Karpas-422 (cell line): ENCODE measurements at regions not wholly inside any gene's neighbourhood (a gene's known extent, or its start where the extent isn't known, plus 50 kb on each side); places are given as distances from the start of the nearest gene placed in this dataset.
A peak's percentile ranks its signal among the peaks of the same experiment; 100 is the strongest.
"Not testable (repeated sequence)": the region's sequence is repeated elsewhere in the genome, so short reads cannot be mapped to it uniquely, and the experiment has no call there.

ENCODE experiments used
- DNase-seq: peaks from one replicate; pipeline ENCODE4 v3.0.0-alpha.2; 2015
- H2AFZ ChIP-seq: fragments of 200-600 bp; sonication (generic); 2 replicates; pipeline ENCODE4 v1.6.1; 2014; ENCODE audit warnings: antibody characterized with exemption, low read length, mixed read lengths
- H3K27ac ChIP-seq: fragments of 200-600 bp; sonication (generic); 2 replicates; pipeline ENCODE4 v1.5.1; 2014; ENCODE audit warnings: mild to moderate bottlenecking, low read length, moderate library complexity
- H3K27me3 ChIP-seq: fragments of 200-600 bp; sonication (generic); 2 replicates; pipeline ENCODE4 v1.6.1; 2014; ENCODE audit warnings: low read length, mixed read lengths
- H3K36me3 ChIP-seq: fragments of 200-600 bp; sonication (generic); 2 replicates; pipeline ENCODE4 v1.6.1; 2014; ENCODE audit warnings: low read length, mixed read lengths; ENCODE audit not compliant: insufficient read depth
- H3K4me1 ChIP-seq: fragments of 200-600 bp; sonication (generic); 2 replicates; pipeline ENCODE4 v1.6.1; 2014; ENCODE audit warnings: mild to moderate bottlenecking, low read length, mixed read lengths
- H3K4me2 ChIP-seq: fragments of 200-600 bp; sonication (generic); 2 replicates; pipeline ENCODE4 v1.6.1; 2014; ENCODE audit warnings: low read length, low read depth, mild to moderate bottlenecking; ENCODE audit not compliant: poor library complexity, severe bottlenecking
- H3K4me3 ChIP-seq: fragments of 200-600 bp; sonication (generic); 2 replicates; pipeline ENCODE4 v1.5.1; 2014; ENCODE audit warnings: mild to moderate bottlenecking, antibody characterized with exemption, low read length, mixed read lengths
- H3K79me2 ChIP-seq: fragments of 200-600 bp; sonication (generic); 2 replicates; pipeline ENCODE4 v1.6.1; 2014; ENCODE audit warnings: mild to moderate bottlenecking, low read length, mixed read lengths
- H3K9ac ChIP-seq: fragments of 200-600 bp; sonication (generic); 2 replicates; pipeline ENCODE4 v1.6.0; 2014; ENCODE audit warnings: low read length
- H3K9me2 ChIP-seq: fragments of 200-600 bp; sonication (generic), shearing (Covaris generic); replicated peaks from 2 replicates; pipeline ENCODE4 v1.6.0; 2014; ENCODE audit warnings: mild to moderate bottlenecking, low read length, moderate library complexity; ENCODE audit not compliant: insufficient read depth
- H3K9me3 ChIP-seq: fragments of 300-700, 200-600 bp; sonication (generic); 2 replicates; pipeline ENCODE4 v1.6.1; 2014; ENCODE audit warnings: low read length, mixed read lengths
- H4K20me1 ChIP-seq: fragments of 200-600 bp; sonication (generic); 2 replicates; pipeline ENCODE4 v1.6.1; 2014; ENCODE audit warnings: mild to moderate bottlenecking, antibody characterized with exemption, low read length, low read depth; ENCODE audit not compliant: insufficient read depth

- H3K79me2 ChIP-seq: no peaks in the 10 kb centered on the region
- no peaks in the 10 kb centered on the region for H3K36me3 ChIP-seq
- H2AFZ ChIP-seq: peak overlapping the region; percentile 98
- no peaks in the 10 kb centered on the region for H3K9me2 ChIP-seq
- no peak overlapping the region for H3K4me2 ChIP-seq
- H3K27me3 ChIP-seq: no peaks in the 10 kb centered on the region
- no peak for DNase-seq
- no peak overlapping the region for H3K27ac ChIP-seq
- H3K9me3 ChIP-seq: no peaks in the 10 kb centered on the region
- no peak overlapping the region for H3K9ac ChIP-seq
- H4K20me1 ChIP-seq: no peaks in the 10 kb centered on the region
- no peak overlapping the region for H3K4me3 ChIP-seq
- peaks cover 5% of the 10 kb centered on the region for H3K4me1 ChIP-seq
Measured at GRCh38 chr13:86909318-86909717, 761.9 kb upstream of the SLITRK5 start.

- H4K20me1 ChIP-seq: no peaks in the 10 kb centered on the region
- H2AFZ ChIP-seq: no peak overlapping the region
- H3K36me3 ChIP-seq: no peaks in the 10 kb centered on the region
- no peaks in the 10 kb centered on the region for H3K27me3 ChIP-seq
- no peak for DNase-seq
- no peaks in the 10 kb centered on the region for H3K9me3 ChIP-seq
- H3K4me1 ChIP-seq: peaks cover 4% of the 10 kb centered on the region
- H3K4me2 ChIP-seq: no peak overlapping the region
- H3K27ac ChIP-seq: no peak overlapping the region
- no peaks in the 10 kb centered on the region for H3K9me2 ChIP-seq
- H3K4me3 ChIP-seq: no peak overlapping the region
- H3K79me2 ChIP-seq: no peaks in the 10 kb centered on the region
- no peak overlapping the region for H3K9ac ChIP-seq
Measured at GRCh38 chr13:86914757-86915156, 756.4 kb upstream of the SLITRK5 start.

GRCh38 chr13:86917438-86917837, 753.7 kb upstream of the SLITRK5 start:
- H3K27me3 ChIP-seq, H3K9me2 ChIP-seq, H3K4me1 ChIP-seq, H3K36me3 ChIP-seq, H3K27ac ChIP-seq, H3K4me2 ChIP-seq, H3K4me3 ChIP-seq, H2AFZ ChIP-seq, H3K9ac ChIP-seq, DNase-seq, H3K9me3 ChIP-seq, H4K20me1 ChIP-seq, H3K79me2 ChIP-seq: not testable (repeated sequence)

DNA sequence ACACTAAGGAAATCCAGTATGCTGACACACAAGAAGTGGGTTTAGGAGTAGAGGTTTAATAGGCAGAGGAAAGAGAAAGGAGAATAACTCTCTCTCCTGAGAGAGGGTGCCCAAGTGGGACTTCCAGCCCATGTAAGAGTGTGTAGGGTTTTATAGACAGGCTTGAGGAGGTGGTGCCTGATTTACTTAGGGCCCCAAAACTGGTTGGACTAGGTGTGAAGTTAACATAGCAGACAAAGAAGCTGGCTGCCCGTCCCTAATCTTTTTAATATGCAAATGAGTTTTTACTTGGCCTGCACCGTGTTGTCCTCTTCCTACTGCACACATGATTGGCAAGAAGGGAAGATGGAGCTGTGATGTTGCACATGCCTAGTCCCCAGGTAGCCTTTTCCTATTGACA, 752.5 kb upstream of the SLITRK5 start:
- H4K20me1 ChIP-seq: no peaks in the 10 kb centered on the region
- no peaks in the 10 kb centered on the region for H3K36me3 ChIP-seq
- peak overlapping the region; percentile 55; the same call in 1 of the 2 replicates for H2AFZ ChIP-seq
- no peaks in the 10 kb centered on the region for H3K79me2 ChIP-seq
- DNase-seq: no peak
- H3K4me3 ChIP-seq: no peak overlapping the region
- no peak overlapping the region for H3K4me2 ChIP-seq
- H3K4me1 ChIP-seq: no peaks in the 10 kb centered on the region
- no peaks in the 10 kb centered on the region for H3K9me2 ChIP-seq
- H3K27me3 ChIP-seq: no peaks in the 10 kb centered on the region
- H3K9ac ChIP-seq: no peak overlapping the region
- H3K9me3 ChIP-seq: no peaks in the 10 kb centered on the region
- H3K27ac ChIP-seq: no peak overlapping the region

- Histone ChIP-seq H3K4me3 (no peak overlapping the region), H3K9me3 (no peaks in the 10 kb centered on the region), H3K79me2 (no peaks in the 10 kb centered on the region), H3K27ac (no peak overlapping the region), H3K9me2 (no peaks in the 10 kb centered on the region), H3K4me2 (no peak overlapping the region), H3K27me3 (no peaks in the 10 kb centered on the region), H2AFZ (peak overlapping the region; percentile 87), H3K36me3 (no peaks in the 10 kb centered on the region), H4K20me1 (no peaks in the 10 kb centered on the region), H3K4me1 (no peaks in the 10 kb centered on the region), H3K9ac (no peak overlapping the region)
- no peak for DNase-seq
Measured at GRCh38 chr13:86920961-86921360, 750.2 kb upstream of the SLITRK5 start.

DNA sequence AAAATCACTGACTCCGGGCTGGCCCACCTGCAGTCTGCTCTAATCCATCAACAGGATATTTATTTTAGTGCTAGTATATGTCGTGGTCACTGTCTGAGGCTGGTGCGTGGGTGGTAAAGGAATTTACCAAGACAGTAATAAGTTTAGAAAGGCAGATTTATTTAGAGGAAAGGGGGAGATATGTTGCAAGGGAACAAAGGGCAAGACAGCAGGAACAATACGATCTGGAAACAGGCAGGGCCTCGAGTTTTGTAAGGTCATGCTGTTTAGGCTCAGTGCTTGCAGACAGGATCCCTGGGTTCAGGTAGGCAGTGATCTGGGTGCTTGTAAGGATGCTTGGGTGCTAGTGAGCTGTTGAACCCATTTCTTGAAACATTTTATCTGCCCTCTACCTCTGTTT, 748.2 kb upstream of the SLITRK5 start:
- H3K79me2 ChIP-seq: no peaks in the 10 kb centered on the region
- no peaks in the 10 kb centered on the region for H3K9me2 ChIP-seq
- H3K27ac ChIP-seq: no peak overlapping the region
- H3K36me3 ChIP-seq: no peaks in the 10 kb centered on the region
- H3K9ac ChIP-seq: no peak overlapping the region
- H3K27me3 ChIP-seq: no peaks in the 10 kb centered on the region
- peaks cover 8% of the 10 kb centered on the region for H3K9me3 ChIP-seq
- no peaks in the 10 kb centered on the region for H3K4me1 ChIP-seq
- H2AFZ ChIP-seq: peak overlapping the region; percentile 71
- no peaks in the 10 kb centered on the region for H4K20me1 ChIP-seq
- H3K4me3 ChIP-seq: no peak overlapping the region
- DNase-seq: no peak
- H3K4me2 ChIP-seq: no peak overlapping the region

DNA sequence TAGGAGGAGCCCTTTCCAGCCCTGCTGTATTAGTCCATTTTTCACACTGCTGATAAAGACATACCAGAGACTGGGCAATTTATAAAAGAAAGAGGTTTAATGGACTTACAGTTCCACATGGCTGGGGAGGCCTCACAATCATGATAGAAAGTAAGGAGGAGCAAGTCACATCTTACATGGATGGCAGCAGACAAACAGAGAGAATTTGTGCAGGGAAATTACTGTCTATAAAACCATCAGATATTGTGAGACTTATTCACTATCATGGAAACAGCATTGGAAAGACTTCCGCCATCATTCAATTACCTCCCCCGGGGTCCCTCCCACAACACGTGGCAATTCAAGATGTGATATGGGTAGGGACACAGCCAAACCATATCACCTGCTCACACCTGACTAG, 744.3 kb upstream of the SLITRK5 start:
- H4K20me1 ChIP-seq, H2AFZ ChIP-seq, H3K36me3 ChIP-seq, H3K4me3 ChIP-seq, H3K9me2 ChIP-seq, H3K4me1 ChIP-seq, DNase-seq, H3K27me3 ChIP-seq, H3K79me2 ChIP-seq, H3K27ac ChIP-seq, H3K4me2 ChIP-seq, H3K9ac ChIP-seq: not testable (repeated sequence)
- peaks cover 12% of the 10 kb centered on the region for H3K9me3 ChIP-seq

- no peak overlapping the region for H3K4me2 ChIP-seq
- H3K36me3 ChIP-seq: no peaks in the 10 kb centered on the region
- H4K20me1 ChIP-seq: no peaks in the 10 kb centered on the region
- H3K27me3 ChIP-seq: no peaks in the 10 kb centered on the region
- no peak for DNase-seq
- no peak overlapping the region for H3K9ac ChIP-seq
- peak overlapping the region; percentile 93 for H2AFZ ChIP-seq
- no peaks in the 10 kb centered on the region for H3K4me1 ChIP-seq
- H3K4me3 ChIP-seq: no peak overlapping the region
- H3K9me2 ChIP-seq: no peaks in the 10 kb centered on the region
- H3K9me3 ChIP-seq: peaks cover 6% of the 10 kb centered on the region; the same call in 1 of the 2 replicates
- H3K79me2 ChIP-seq: no peaks in the 10 kb centered on the region
- no peak overlapping the region for H3K27ac ChIP-seq
Measured at GRCh38 chr13:86932776-86933334, 738.3 kb upstream of the SLITRK5 start.

DNA sequence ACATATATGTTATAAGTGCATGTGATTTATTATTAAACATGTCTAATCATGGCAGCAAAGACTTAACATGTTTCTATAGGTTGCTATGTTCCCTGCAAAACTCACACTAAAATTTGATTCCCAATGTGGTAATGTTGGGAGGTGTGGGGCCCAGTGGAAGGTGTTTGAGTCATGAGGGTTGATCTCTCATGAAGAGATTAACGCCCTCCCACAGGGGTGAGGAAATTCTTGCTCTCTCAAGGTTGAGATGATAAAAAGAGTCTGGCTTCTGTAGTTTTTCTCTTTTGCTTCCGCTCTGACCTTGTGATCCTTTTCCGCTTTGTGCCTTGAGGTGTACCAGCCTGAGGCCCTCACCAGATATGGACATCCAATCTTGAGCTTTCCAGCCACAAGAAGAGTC, 737.5 kb upstream of the SLITRK5 start:
- H3K27me3 ChIP-seq: no peaks in the 10 kb centered on the region
- no peaks in the 10 kb centered on the region for H3K79me2 ChIP-seq
- H3K9ac ChIP-seq: no peak overlapping the region
- H3K36me3 ChIP-seq: no peaks in the 10 kb centered on the region
- no peak overlapping the region for H3K27ac ChIP-seq
- H2AFZ ChIP-seq: no peak overlapping the region
- H4K20me1 ChIP-seq: no peaks in the 10 kb centered on the region
- H3K9me2 ChIP-seq: no peaks in the 10 kb centered on the region
- DNase-seq: no peak
- no peaks in the 10 kb centered on the region for H3K4me1 ChIP-seq
- H3K4me3 ChIP-seq: no peak overlapping the region
- no peak overlapping the region for H3K4me2 ChIP-seq
- H3K9me3 ChIP-seq: peaks cover 6% of the 10 kb centered on the region; the same call in 1 of the 2 replicates
